ENCODE measurements at regions not wholly inside any gene's neighbourhood (a gene's known extent, or its start where the extent isn't known, plus 50 kb on each side); places are given as distances from the start of the nearest gene placed in this dataset.

- Histone ChIP-seq H3K9me3 (ENCODE audit: insufficient read depth, low read length) (no peaks in the 10 kb centered on the region), H3K27me3 (ENCODE audit: low read depth, low read length) (no peaks in the 10 kb centered on the region)
Measured at GRCh38 chr5:61813361-61813760, 481.3 kb downstream of the ZSWIM6 start.

DNA sequence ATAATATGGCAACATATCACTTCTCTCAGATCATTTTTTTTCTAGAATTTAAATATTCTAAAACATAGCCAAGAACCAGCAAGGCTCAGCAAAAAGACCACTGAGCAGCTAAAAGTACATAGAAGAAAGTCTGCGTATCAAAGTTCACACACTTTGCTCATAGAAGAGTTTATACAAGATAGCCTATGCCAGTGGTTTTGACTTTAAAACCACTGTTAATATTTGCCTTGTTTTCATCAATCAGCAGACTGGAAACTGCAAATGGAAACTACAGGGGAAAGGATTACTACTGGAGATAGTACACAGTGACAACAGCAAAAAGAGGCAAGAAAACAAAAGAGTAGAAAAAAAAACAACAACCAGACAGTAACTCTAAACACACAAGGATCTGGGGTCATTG lies 483.3 kb downstream of the ZSWIM6 start:
- TF ChIP-seq CTCF (IDR thresholded peaks at IDR 0.05; ENCODE audit: low read depth, low read length) (no peak), EZH2phosphoT487 (IDR thresholded peaks at IDR 0.05; ENCODE audit: low read depth) (no peak)
- Histone ChIP-seq H3K27me3 (ENCODE audit: low read depth, low read length) (no peaks in the 10 kb centered on the region), H3K4me3 (ENCODE audit: low read length) (no peak overlapping the region), H3K4me2 (ENCODE audit: low read length) (no peak overlapping the region), H2AFZ (ENCODE audit: low read depth, low read length) (no peak overlapping the region), H3K4me1 (ENCODE audit: low read length) (no peaks in the 10 kb centered on the region), H3K36me3 (replicated peaks; ENCODE audit: low read depth, low read length) (no peaks in the 10 kb centered on the region), H3K27ac (ENCODE audit: low read length) (no peak overlapping the region), H3K9ac (ENCODE audit: low read length) (no peak overlapping the region), H3K79me2 (ENCODE audit: low read length) (no peaks in the 10 kb centered on the region), H3K9me3 (ENCODE audit: insufficient read depth, low read length) (no peaks in the 10 kb centered on the region), H4K20me1 (ENCODE audit: insufficient read depth, low read length) (no peaks in the 10 kb centered on the region)

More at GRCh38 chr5:61813361-61813760, 481.3 kb downstream of the ZSWIM6 start:
- H4K20me1 ChIP-seq (ENCODE audit: insufficient read depth, low read length) = no peaks in the 10 kb centered on the region
- TF ChIP-seq EZH2phosphoT487 (IDR thresholded peaks at IDR 0.05; ENCODE audit: low read depth) (no peak), CTCF (IDR thresholded peaks at IDR 0.05; ENCODE audit: low read depth, low read length) (no peak)
- H3K79me2 ChIP-seq (ENCODE audit: low read length) = no peaks in the 10 kb centered on the region
- H3K9ac ChIP-seq (ENCODE audit: low read length) = no peak overlapping the region
- no peaks in the 10 kb centered on the region for H3K4me1 ChIP-seq (ENCODE audit: low read length)
- H3K4me3 ChIP-seq (ENCODE audit: low read length) = no peak overlapping the region
- H3K36me3 ChIP-seq (replicated peaks; ENCODE audit: low read depth, low read length) = no peaks in the 10 kb centered on the region
- H3K4me2 ChIP-seq (ENCODE audit: low read length) = no peak overlapping the region
- no peak overlapping the region for H2AFZ ChIP-seq (ENCODE audit: low read depth, low read length)
- H3K27ac ChIP-seq (ENCODE audit: low read length) = no peak overlapping the region

GRCh38 chr5:61816146-61816545 lies 484.1 kb downstream of the ZSWIM6 start:
- H3K79me2 ChIP-seq (ENCODE audit: low read length) = no peaks in the 10 kb centered on the region
- H3K9ac ChIP-seq (ENCODE audit: low read length) = no peak overlapping the region
- H3K4me2 ChIP-seq (ENCODE audit: low read length) = no peak overlapping the region
- H3K9me3 ChIP-seq (ENCODE audit: insufficient read depth, low read length) = no peaks in the 10 kb centered on the region
- no peaks in the 10 kb centered on the region for H3K4me1 ChIP-seq (ENCODE audit: low read length)
- no peaks in the 10 kb centered on the region for H3K36me3 ChIP-seq (replicated peaks; ENCODE audit: low read depth, low read length)
- no peak overlapping the region for H3K27ac ChIP-seq (ENCODE audit: low read length)
- TF ChIP-seq EZH2phosphoT487 (IDR thresholded peaks at IDR 0.05; ENCODE audit: low read depth) = no peak
- TF ChIP-seq CTCF (IDR thresholded peaks at IDR 0.05; ENCODE audit: low read depth, low read length) = no peak
- no peaks in the 10 kb centered on the region for H4K20me1 ChIP-seq (ENCODE audit: insufficient read depth, low read length)
- no peak overlapping the region for H3K4me3 ChIP-seq (ENCODE audit: low read length)
- no peak overlapping the region for H2AFZ ChIP-seq (ENCODE audit: low read depth, low read length)
- no peaks in the 10 kb centered on the region for H3K27me3 ChIP-seq (ENCODE audit: low read depth, low read length)

GRCh38 chr5:61816585-61817450 lies 484.8 kb downstream of the ZSWIM6 start:
- Histone ChIP-seq H3K4me2 (ENCODE audit: low read length) (no peak overlapping the region), H3K4me3 (ENCODE audit: low read length) (no peak overlapping the region), H3K36me3 (replicated peaks; ENCODE audit: low read depth, low read length) (no peaks in the 10 kb centered on the region), H2AFZ (ENCODE audit: low read depth, low read length) (no peak overlapping the region), H3K27ac (ENCODE audit: low read length) (no peak overlapping the region), H3K4me1 (ENCODE audit: low read length) (no peaks in the 10 kb centered on the region), H3K9ac (ENCODE audit: low read length) (no peak overlapping the region), H3K9me3 (ENCODE audit: insufficient read depth, low read length) (no peaks in the 10 kb centered on the region), H3K27me3 (ENCODE audit: low read depth, low read length) (no peaks in the 10 kb centered on the region), H3K79me2 (ENCODE audit: low read length) (no peaks in the 10 kb centered on the region), H4K20me1 (ENCODE audit: insufficient read depth, low read length) (no peaks in the 10 kb centered on the region)
- TF ChIP-seq EZH2phosphoT487 (IDR thresholded peaks at IDR 0.05; ENCODE audit: low read depth) (no peak), CTCF (IDR thresholded peaks at IDR 0.05; ENCODE audit: low read depth, low read length) (no peak)

Data from OCI-LY3 (cell line).